Progenitor cell of endocrine pancreas (in vitro differentiated cells): ENCODE measurements at regions not wholly inside any gene's neighbourhood (a gene's known extent, or its start where the extent isn't known, plus 50 kb on each side); places are given as distances from the start of the nearest gene placed in this dataset.
"Not testable (repeated sequence)": the region's sequence is repeated elsewhere in the genome, so short reads cannot be mapped to it uniquely, and the experiment has no call there.

Source experiments
- DNase-seq: peaks from one replicate; pipeline ENCODE4 v3.0.0; 2021; ENCODE audit warnings: low spot score; ENCODE audit not compliant: unreplicated experiment
- H3K27ac Mint-ChIP-seq: 2 replicates; pipeline ENCODE4 v1.8.0; 2021; ENCODE audit warnings: mild to moderate bottlenecking, moderate library complexity, mixed read lengths
- H3K27me3 Mint-ChIP-seq: 2 replicates; pipeline ENCODE4 v1.8.0; 2021; ENCODE audit warnings: mixed read lengths
- H3K36me3 Mint-ChIP-seq: 2 replicates; pipeline ENCODE4 v1.8.0; 2022; ENCODE audit warnings: mixed read lengths; ENCODE audit not compliant: insufficient read depth
- H3K4me1 Mint-ChIP-seq: 2 replicates; pipeline ENCODE4 v1.8.0; 2021; ENCODE audit warnings: low read depth, mixed read lengths
- H3K4me3 Mint-ChIP-seq: 2 replicates; pipeline ENCODE4 v1.8.0; 2021; ENCODE audit warnings: low read depth, mild to moderate bottlenecking, moderate library complexity, mixed read lengths
- H3K9me3 Mint-ChIP-seq: 2 replicates; pipeline ENCODE4 v1.8.0; 2021; ENCODE audit warnings: low read depth, mixed read lengths
- TF ChIP-seq, protein P1 (sequence below): fragments of 200-600 bp; sonication (generic); IDR thresholded peaks from one replicate; pipeline ENCODE4 v1.5.0; 2021; ENCODE audit warnings: antibody characterized with exemption, mild to moderate bottlenecking; ENCODE audit not compliant: unreplicated experiment

- no peak overlapping the region for H3K27ac Mint-ChIP-seq
Observed at GRCh38 chr12:68397566-68398158, 65.5 kb upstream of the MDM1 start.

DNA sequence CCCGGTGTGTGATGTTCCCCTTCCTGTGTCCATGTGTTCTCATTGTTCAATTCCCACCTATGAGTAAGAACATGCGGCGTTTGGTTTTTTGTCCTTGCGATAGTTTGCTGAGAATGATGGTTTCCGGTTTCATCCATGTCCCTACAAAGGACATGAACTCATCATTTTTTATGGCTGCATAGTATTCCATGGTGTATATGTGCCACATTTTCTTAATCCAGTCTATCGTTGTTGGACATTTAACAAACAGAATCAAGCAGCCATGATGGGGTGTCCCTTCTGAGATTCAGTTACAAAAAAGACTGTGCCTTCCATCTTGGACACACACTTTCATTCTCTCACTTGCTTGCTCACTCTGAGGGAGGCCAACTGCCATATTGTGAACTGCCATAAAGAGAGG is 66.5 kb upstream of the MDM1 start:
- H3K36me3 Mint-ChIP-seq, H3K27me3 Mint-ChIP-seq: not testable (repeated sequence)

More at GRCh38 chr12:68397566-68398158, 65.5 kb upstream of the MDM1 start:
- Mint-ChIP-seq H3K36me3 (peaks cover 1% of the 10 kb centered on the region), H3K27me3 (no peaks in the 10 kb centered on the region), H3K4me3 (no peak overlapping the region), H3K4me1 (peaks cover 3% of the 10 kb centered on the region), H3K9me3 (peaks cover 4% of the 10 kb centered on the region)
- no peak for DNase-seq
- TF ChIP-seq, protein P1, sequence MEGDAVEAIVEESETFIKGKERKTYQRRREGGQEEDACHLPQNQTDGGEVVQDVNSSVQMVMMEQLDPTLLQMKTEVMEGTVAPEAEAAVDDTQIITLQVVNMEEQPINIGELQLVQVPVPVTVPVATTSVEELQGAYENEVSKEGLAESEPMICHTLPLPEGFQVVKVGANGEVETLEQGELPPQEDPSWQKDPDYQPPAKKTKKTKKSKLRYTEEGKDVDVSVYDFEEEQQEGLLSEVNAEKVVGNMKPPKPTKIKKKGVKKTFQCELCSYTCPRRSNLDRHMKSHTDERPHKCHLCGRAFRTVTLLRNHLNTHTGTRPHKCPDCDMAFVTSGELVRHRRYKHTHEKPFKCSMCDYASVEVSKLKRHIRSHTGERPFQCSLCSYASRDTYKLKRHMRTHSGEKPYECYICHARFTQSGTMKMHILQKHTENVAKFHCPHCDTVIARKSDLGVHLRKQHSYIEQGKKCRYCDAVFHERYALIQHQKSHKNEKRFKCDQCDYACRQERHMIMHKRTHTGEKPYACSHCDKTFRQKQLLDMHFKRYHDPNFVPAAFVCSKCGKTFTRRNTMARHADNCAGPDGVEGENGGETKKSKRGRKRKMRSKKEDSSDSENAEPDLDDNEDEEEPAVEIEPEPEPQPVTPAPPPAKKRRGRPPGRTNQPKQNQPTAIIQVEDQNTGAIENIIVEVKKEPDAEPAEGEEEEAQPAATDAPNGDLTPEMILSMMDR = no peak

GRCh38 chr12:68400226-68400829 is 68.2 kb upstream of the MDM1 start:
- H3K9me3 Mint-ChIP-seq = peaks cover 4% of the 10 kb centered on the region
- peaks cover 1% of the 10 kb centered on the region for H3K36me3 Mint-ChIP-seq
- H3K4me1 Mint-ChIP-seq = peaks cover 3% of the 10 kb centered on the region
- H3K27me3 Mint-ChIP-seq = peaks cover 4% of the 10 kb centered on the region
- no peak overlapping the region for H3K27ac Mint-ChIP-seq
- TF ChIP-seq, protein P1 = no peak
- no peak overlapping the region for H3K4me3 Mint-ChIP-seq
- no peak for DNase-seq

More for the DNA sequence above, 66.5 kb upstream of the MDM1 start:
- not testable (repeated sequence) for DNase-seq, H3K27ac Mint-ChIP-seq, H3K4me1 Mint-ChIP-seq, H3K4me3 Mint-ChIP-seq, H3K9me3 Mint-ChIP-seq

GRCh38 chr12:68402422-68402821 is 70.3 kb upstream of the MDM1 start:
- H3K9me3 Mint-ChIP-seq = no peaks in the 10 kb centered on the region
- no peaks in the 10 kb centered on the region for H3K4me1 Mint-ChIP-seq
- H3K4me3 Mint-ChIP-seq = no peak overlapping the region
- no peak for DNase-seq
- peaks cover 12% of the 10 kb centered on the region for H3K27me3 Mint-ChIP-seq
- TF ChIP-seq, protein P1 = no peak
- no peak overlapping the region for H3K27ac Mint-ChIP-seq
- H3K36me3 Mint-ChIP-seq = no peaks in the 10 kb centered on the region

DNA sequence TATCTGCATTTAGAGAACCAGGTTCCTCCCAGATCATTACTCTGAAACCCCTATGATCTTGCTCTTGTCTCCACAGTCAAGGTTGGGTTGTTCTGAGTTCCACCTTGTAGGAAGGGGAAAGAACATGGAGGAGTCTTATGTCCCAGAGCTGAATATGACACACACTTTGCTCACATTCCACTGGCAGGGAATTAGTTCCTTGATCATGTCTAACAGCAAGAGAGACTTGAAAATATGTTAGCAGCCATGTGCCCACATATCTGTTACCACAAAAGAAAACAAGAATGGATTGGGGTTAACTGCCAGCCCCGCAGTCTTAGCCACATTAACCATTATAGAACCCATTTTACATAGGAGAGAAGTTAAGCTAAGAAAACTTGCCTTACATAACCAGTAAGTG is 71.1 kb upstream of the MDM1 start:
- Mint-ChIP-seq H3K36me3 (no peaks in the 10 kb centered on the region), H3K27me3 (peaks cover 12% of the 10 kb centered on the region), H3K27ac (no peak overlapping the region), H3K4me1 (no peaks in the 10 kb centered on the region), H3K4me3 (no peak overlapping the region), H3K9me3 (no peaks in the 10 kb centered on the region)
- DNase-seq = no peak
- TF ChIP-seq, protein P1 = no peak

DNA sequence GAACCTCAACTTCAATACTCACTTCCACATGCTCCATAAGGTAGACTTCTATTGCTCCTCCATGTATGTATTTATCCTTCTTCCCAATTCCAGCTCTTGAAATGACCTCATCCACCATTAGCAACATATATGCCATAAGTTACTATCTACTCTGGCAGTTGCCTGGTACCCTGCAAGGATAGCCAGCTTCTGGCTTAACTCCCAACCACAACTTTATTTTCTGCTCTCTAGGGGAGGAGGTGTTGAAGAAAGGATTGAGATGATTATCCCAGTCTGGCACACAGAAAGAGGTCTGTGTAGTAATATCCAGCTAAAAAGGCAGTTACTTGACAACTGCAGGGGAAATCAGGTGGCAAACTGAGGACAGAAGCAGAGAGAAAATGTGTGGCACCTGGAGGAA is 71.5 kb upstream of the MDM1 start:
- H3K36me3 Mint-ChIP-seq = no peaks in the 10 kb centered on the region
- no peaks in the 10 kb centered on the region for H3K4me1 Mint-ChIP-seq
- no peak overlapping the region for H3K27ac Mint-ChIP-seq
- no peak for DNase-seq
- H3K9me3 Mint-ChIP-seq = no peaks in the 10 kb centered on the region
- peaks cover 12% of the 10 kb centered on the region for H3K27me3 Mint-ChIP-seq
- TF ChIP-seq, protein P1 = no peak
- no peak overlapping the region for H3K4me3 Mint-ChIP-seq
